ENCODE measurements at regions not wholly inside any gene's neighbourhood (a gene's known extent, or its start where the extent isn't known, plus 50 kb on each side); places are given as distances from the start of the nearest gene placed in this dataset.

DNA sequence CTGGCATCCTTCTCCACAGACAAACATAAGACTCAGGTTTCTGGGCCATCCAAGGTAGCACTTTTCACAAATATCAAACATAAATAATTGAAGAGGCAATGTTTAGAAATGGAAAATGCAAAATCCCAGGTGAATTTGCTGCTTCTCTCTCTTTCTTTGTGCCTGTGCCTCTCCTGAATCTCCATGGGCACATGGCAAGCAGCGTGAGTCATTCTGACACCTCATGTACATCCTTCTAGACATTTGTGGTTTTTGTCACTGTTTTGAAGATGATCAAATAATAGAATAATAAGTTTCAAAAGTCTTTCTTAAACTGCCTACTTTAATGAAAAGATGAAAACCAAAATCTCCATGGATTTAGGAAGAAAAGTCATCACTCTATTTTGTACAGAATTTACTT, 60.3 kb upstream of the RAB11FIP2 start:
- no peak for DNase-seq (ENCODE audit: low read depth)

DNA sequence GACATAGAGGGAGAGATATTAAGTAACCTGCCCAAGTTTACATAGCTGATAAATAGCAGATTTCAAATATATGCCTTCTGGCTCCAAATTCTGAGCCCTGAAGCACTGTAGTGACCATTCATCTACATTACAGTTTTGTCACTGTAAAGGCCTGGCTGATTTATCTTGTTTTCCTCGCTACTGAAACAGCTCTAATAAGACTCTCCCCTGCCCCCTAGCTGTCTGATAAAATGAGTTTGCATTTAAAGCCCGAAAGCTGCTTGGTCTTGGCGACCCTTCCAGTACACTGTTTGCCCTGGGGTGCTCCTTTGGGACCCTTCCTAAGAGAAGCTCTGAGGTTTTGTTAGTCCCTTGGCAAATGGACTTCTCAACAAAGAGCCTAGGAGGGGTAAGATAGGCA, 59.7 kb upstream of the RAB11FIP2 start:
- no peak for DNase-seq (ENCODE audit: low read depth)

GRCh38 chr10:118102121-118102520, 55.4 kb upstream of the RAB11FIP2 start:
- no peak for DNase-seq (ENCODE audit: low read depth)

GRCh38 chr10:118101501-118101900, 54.8 kb upstream of the RAB11FIP2 start:
- no peak for DNase-seq (ENCODE audit: low read depth)
